Stimulated activated CD4-positive, alpha-beta T cell treated with anti-CD3 and anti-CD28 coated beads, Interleukin-12 subunit alpha, Interleukin-12 subunit beta, amount 100 ng/mL, for 48 hours (primary cell): ENCODE measurements at regions not wholly inside any gene's neighbourhood (a gene's known extent, or its start where the extent isn't known, plus 50 kb on each side); places are given as distances from the start of the nearest gene placed in this dataset.
A peak's percentile ranks its signal among the peaks of the same experiment; 100 is the strongest.

Experiments used
- DNase-seq, 3 donors: peaks; one replicate each; pipeline ENCODE4 v3.0.0-alpha.2; 2020; ENCODE audit warnings: low read depth in 2 of 3, low spot score in 1 of 3

DNA sequence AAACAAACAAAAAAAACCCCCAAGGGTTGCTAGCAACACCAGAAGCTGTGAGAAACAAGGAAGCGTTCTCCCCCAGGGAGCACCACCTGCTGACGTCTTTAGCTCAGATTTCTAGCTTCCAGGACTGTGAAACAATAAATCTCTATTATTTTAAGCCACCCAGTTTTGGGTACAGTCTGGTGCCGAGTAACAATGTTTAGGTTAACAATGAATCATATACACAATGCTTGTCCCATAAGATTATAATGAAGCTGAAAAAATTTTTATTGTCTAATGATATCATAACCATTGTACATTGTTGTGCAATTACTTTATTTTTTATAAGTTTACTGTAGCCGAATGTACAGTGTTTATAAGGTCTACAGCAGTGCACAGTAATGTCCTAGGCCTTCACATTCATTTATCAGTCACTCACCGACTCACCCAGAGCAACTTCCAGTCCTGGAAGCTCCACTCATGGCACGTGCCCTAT lies 72.1 kb upstream of the CAB39 start:
- DNase-seq: no peak

DNA sequence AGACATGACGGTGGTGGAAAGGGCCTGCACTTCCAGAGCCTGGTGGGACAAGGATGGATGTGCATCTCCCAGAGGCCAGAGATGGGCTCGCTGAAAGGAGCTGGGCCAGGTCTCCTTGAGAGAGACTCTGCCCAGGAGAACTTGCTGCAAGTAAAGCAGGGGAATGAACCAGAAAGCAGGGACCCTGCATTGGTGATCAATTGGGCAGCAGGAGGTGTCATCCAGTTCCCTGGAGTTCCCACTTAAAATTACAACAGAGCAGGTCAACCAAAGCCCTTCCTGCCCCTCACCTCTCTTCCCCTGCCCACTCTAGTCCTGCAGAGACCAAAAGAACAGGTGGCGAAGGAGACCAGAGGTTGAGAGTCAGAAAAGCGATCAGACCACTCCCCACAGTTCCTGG lies 69.7 kb upstream of the CAB39 start:
- DNase-seq: no peak

DNA sequence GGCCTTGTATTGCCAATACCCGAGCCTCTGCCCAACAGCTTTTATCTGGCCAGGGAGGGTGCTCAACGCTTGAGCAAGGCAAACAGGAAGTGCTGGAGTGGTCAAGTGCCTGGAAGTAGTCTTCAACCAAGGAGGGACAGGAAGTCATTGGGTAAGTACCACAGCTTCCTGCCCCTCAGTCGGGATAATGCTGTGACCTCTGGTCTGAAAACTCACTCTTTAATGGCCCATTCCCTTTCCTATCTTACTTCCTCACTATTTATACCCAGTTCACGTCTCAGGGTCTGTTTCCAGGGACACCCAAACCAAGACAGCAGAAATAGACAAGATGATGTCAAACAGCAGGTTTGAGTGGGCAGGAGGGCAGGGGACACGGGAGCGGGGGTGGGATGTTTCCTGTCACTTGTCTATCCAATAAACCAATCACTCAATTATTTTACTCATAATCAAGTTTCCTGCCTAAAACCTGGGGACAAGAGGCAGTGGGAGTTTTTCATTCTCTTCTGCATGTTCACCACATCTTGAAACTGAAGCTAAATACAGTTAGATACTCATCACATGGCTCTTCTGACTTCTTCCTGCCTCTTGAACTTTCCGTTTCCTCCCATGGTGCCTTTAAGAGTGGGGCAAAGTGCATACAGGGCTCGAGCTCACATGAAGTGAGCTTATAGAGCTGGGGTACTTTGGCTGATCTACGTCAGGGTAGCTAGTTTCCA lies 68.9 kb upstream of the CAB39 start:
- peak; percentile 61 to 68 (median 67) for DNase-seq

DNA sequence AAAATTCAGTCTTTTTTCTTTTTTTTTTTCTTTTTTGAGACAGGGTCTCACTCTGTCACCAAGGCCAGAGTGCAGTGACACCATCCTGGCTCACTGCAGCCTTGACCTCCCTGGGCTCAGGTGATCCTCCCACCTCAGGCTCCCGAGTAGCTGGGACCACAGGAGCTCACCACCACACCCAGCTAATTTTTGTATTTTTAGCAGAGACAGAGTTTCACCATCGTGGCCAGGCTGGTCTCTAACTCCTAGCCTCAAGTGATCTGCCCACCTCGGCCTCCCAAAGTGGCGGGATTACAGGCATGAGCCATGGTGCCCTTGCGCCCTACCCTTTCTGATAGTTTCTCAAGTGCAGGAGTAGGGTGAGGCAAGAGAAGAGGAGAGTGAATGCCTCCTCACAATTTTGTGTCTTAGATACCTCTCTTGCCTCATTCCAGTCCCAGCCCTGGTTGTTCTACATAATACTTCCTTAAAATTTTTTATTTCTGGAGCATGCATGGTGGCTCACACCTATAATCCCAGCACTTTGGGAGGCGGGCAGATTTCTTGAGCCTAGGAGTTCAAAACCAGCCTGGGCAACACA lies 68.2 kb upstream of the CAB39 start:
- DNase-seq: no peak

DNA sequence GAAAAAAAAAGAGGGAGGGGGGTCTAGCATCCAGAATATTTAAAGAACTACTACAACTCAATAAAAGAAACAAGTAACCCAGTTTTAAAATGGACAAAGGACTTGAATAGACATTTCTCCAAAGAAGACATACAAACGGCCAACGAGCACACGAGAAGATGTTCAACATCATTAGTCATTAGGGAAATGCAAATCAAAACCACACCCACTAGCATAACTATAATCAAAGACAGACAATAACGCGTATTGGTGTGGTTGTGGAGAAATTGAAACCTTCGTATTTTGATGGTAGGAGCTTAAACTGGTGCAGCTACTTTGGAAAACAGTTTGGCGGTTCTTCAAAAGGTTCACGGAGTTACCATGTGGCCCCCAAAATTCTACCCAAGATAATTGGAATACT lies 64.3 kb upstream of the CAB39 start:
- DNase-seq: no peak

DNA sequence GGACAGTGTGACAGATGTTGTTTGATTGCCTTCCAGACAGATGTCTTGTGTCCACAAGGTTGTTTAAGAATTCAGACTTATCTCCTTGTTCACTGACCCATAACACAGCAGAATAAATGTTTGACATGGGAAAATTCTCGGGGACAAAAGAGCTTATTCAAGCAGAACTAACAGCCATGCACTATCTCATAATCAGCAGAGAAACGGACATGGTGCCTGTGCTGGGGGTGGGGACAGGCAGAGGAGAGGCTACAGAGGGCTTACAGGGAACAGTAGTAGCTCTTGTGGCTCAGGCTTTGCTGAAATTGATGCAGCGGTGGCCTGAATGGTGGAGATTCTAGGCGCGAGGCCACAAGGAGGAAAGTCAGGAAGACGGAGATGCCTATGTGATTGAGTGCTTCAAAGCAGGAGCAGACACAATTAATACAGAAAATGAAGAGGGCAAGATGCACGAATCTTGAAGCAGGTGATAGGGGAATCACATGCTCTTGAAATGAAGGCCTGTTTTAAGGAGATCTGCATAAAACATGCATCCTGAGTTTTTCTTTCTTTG lies 62.0 kb upstream of the CAB39 start:
- DNase-seq: no peak

DNA sequence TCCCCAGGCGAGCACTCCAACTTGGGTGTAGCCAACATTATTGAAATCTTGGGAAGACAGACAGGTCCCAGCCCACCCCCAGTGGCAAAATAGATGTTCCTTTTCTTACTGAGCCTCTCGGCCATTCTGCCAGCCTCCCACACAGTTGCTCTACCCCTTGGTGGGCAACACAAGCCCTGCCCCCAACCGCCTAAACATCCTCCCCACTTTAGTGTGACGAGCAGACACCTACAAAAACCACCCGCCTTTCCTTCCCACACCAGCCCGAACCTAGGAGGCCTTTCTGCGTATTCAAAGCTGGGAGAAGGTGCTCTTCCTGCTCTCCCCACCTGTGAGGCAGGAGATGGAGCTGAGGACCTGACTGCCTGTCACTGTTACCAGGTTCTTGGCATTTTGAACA lies 58.6 kb upstream of the CAB39 start:
- DNase-seq: no peak

DNA sequence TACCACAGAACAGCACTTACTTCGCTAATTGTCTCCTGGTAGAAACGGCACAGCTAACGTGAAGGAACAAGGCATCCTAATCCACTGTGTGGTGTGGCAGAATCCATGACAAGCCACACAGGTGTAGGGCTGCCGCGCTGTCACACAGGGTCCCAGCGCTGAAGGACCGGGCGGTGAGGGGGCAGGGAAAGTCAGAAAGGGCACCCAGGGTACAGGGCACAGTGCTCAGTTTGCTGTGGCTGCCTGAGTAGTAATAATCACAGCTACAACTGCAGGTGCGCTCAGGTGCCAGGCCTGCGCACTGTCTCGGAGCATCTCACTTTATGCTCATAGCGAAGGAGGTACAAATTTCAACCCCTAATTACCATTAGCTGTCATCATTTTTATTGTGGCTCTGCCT lies 55.2 kb upstream of the CAB39 start:
- no peak for DNase-seq

DNA sequence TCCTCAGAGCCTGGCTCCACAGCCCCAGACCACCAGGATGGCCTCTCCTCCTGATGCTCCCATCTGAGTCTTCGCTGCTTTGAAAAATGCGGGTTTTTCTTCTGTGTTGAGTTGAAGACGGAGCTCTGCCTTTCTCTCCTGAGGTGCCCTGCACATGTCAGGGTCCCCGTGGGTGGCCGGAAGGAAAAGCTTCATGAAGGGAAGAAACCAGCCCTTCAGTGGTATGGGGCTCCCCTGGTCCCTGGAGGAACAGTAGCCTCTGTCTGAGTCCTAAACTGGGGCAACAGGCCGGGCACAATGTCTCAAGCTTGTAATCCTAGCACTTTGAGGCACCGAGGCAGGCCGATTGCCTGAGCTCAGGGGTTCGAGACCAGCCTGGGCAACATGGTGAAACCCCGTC lies 54.7 kb upstream of the CAB39 start:
- DNase-seq: no peak

DNA sequence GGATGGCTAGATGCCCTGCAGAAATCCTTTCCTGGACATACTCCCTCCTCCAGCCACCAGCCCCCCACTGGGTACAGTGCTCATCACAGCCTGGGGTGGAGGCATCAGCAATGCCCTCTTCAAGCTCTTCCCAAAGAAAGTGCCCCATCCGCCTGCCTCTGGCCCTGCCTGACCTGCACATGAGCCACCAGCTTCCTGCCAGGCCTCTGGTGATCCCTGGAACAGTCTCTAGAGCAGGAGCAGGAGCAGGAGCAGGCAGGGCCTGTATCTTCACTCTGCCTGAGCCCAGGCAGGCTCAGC lies 54.1 kb upstream of the CAB39 start:
- no peak for DNase-seq

DNA sequence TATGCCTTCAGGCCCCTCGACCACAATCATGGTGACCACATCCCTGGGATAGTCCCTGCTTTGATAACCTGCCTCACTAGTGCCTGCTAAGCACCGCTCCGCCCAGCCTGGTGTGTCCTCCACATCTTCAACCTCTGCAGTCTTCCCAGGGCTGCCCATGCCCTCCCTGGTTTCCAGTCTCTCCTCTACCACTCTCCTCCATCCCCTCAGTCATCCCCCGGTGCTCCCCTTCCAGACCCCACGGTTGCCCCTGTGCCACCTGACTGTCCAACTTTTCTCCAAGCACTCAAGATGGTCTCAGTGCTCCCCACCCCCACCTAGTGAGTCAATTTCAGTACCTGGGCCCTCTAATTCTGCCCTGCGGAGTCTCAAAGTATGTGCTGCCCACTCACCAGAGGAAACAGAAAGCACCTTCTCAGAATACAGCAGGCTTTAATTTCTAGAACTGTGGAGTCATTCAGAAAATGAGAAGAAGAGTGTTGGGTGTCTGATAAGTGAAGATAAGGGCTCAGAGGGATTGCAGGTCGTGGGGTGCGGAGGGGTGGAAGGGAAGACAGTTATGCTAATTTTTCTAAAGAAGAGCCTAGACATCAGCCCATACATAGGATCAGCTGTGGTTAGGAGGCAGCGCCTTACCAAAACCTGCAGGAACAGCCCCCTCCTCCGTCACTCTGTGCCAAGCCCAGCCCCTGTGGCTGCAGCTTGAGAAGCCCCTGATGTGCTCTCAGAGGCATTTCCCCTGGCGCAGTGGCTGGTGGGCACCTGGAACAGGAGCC lies 53.6 kb upstream of the CAB39 start:
- peak; percentile 72 to 81 (median 74) for DNase-seq

DNA sequence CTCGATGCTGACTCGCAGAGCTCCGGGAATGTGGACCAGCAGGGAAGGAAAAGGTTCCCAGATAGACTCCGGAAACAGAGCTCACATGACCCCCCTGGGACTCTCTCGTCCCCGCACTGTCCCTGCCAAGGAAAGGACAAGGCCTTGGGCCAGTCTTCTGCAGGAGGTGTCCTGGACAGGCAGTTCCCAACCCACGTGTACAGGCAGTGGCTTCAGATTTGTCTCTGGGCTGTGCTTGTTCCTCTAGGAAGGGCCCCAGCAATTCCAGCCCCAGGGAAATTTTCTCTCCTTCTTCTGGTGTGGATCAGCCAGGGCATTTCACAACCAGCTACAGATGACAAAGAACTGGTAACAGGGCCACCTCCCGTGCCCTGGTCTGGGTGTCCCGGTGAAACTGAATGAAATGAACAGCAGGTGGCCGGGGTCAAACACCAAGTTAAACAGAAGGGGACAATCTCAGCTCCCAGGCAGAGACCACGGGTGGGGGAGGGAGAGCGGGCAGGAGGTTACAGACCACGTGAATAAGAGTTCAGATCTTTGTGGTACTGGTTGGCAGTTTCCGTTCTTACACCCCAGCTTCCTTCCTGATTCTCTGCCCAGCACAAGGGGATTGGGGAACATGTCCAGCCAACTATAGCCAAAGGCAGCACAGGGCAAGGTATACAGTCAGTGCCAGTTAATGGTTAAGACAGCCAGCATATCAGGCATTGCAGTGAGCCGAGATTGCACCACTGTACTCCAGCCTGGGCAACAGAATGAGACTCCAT lies 52.2 kb upstream of the CAB39 start:
- no peak for DNase-seq

DNA sequence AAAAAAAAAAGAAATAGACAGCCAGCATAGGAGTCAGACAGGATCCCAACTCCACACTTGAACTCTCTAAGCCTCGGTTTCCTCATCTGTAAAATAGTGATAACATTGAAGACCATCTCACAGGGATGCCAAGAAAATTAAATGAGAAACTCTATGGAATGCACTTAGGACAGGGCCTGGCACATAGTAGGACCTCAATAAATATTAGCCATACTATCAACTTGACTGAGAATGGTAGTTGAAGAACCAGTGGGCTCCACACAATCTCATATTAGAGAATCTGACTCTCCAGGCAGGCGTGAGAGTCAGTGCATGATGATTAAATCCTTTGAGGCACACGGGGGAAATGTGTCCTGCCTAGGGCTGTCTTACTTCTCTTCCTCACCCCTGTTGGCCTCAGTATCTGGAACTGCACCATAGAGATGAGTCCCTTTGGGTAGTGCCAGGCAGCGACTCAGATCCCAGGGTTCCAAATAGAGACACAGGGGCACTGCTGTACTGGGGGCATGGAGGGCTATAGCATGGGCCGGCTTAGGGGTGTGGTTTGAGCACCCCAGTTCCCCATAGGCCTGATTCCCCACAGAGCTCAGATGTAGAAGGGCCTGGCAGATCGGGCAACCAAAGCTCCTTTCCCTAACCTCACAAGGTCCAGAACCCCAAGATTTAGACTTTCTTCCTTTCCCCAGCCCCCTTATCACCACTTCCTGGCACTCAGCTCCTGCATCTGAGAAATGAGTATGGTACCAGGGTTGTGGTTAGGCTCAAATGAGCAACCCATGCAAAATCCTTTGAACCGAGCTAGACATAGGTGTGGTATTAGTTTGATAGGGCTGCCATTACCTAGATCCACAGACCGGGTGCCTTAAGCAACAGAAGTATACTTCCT lies 51.3 kb upstream of the CAB39 start:
- peak in 2 of 3 donors; percentile 55 to 56 for DNase-seq
